CD14-positive monocyte (primary cell): ENCODE measurements at regions not wholly inside any gene's neighbourhood (a gene's known extent, or its start where the extent isn't known, plus 50 kb on each side); places are given as distances from the start of the nearest gene placed in this dataset.
"Not testable (repeated sequence)": the region's sequence is repeated elsewhere in the genome, so short reads cannot be mapped to it uniquely, and the experiment has no call there.

Source experiments
- DNase-seq, 3 donors: peaks; one replicate each; pipeline ENCODE4 v3.0.0-alpha.2; 2011 to 2022
- H2AFZ ChIP-seq: 2 replicates; pipeline ENCODE4 v1.6.0; 2012; ENCODE audit warnings: mild to moderate bottlenecking, low read depth, low read length, inconsistent platforms; ENCODE audit not compliant: insufficient read depth, poor library complexity, severe bottlenecking
- H3K27ac ChIP-seq, 2 donors: 1 replicate in 1 of 2; 2 replicates in 1 of 2; pipeline ENCODE4 v1.5.1; 2012 to 2013; ENCODE audit warnings: low read length in 2 of 2, control low read depth in 1 of 2, inconsistent platforms in 1 of 2, low read depth in 1 of 2, mild to moderate bottlenecking in 1 of 2
- H3K27me3 ChIP-seq, 2 donors: one replicate each; pipeline versions ENCODE4 v1.6.0 to v1.6.1; 2011 to 2013; ENCODE audit warnings: low read length in 2 of 2; ENCODE audit not compliant: control insufficient read depth in 2 of 2, insufficient read depth in 2 of 2
- H3K36me3 ChIP-seq, 2 donors: replicated peaks in 1 of 2; 1 replicate in 1 of 2; 2 replicates in 1 of 2; pipeline versions ENCODE4 v1.5.1 to v1.6.1; 2012 to 2013; ENCODE audit warnings: low read length in 2 of 2, control low read depth in 1 of 2, inconsistent platforms in 1 of 2, mild to moderate bottlenecking in 1 of 2; ENCODE audit not compliant: insufficient read depth in 2 of 2, control insufficient read depth in 1 of 2
- H3K4me1 ChIP-seq, 2 donors: 1 replicate in 1 of 2; 2 replicates in 1 of 2; pipeline versions ENCODE4 v1.5.1 to v1.6.1; 2012 to 2013; ENCODE audit warnings: low read length in 2 of 2, control low read depth in 1 of 2, inconsistent platforms in 1 of 2, mild to moderate bottlenecking in 1 of 2, moderate library complexity in 1 of 2; ENCODE audit not compliant: insufficient read depth in 2 of 2, control insufficient read depth in 1 of 2
- H3K4me2 ChIP-seq: replicated peaks from 2 replicates; pipeline ENCODE3; 2012; ENCODE audit warnings: low read length, moderate library complexity, mild to moderate bottlenecking; ENCODE audit not compliant: poor library complexity, severe bottlenecking; ENCODE audit errors: extremely low read depth
- H3K4me3 ChIP-seq, 3 experiments: fragments of 200-600 bp in 1 of 3; sonication (generic) in 1 of 3; replicated peaks in 1 of 3; 1 replicate in 2 of 3; 2 replicates in 1 of 3; pipeline ENCODE4 v1.5.1; 2011 to 2013; ENCODE audit warnings: low read length in 3 of 3, mild to moderate bottlenecking in 3 of 3, control low read depth in 2 of 3, low read depth in 2 of 3, inconsistent platforms in 1 of 3, moderate library complexity in 1 of 3
- H3K79me2 ChIP-seq: 2 replicates; pipeline ENCODE4 v1.6.0; 2012; ENCODE audit warnings: mild to moderate bottlenecking, control low read depth, inconsistent platforms, low read length, moderate library complexity; ENCODE audit not compliant: insufficient read depth
- H3K9ac ChIP-seq: 2 replicates; pipeline ENCODE4 v1.6.0; 2017; ENCODE audit warnings: low read length, mild to moderate bottlenecking; ENCODE audit not compliant: insufficient read depth, poor library complexity, severe bottlenecking
- H3K9me3 ChIP-seq, 2 donors: replicated peaks in 1 of 2; 1 replicate in 1 of 2; 2 replicates in 1 of 2; pipeline versions ENCODE4 v1.5.1 to v1.6.1; 2012 to 2013; ENCODE audit warnings: low read length in 2 of 2, control low read depth in 1 of 2; ENCODE audit not compliant: control insufficient read depth in 1 of 2, insufficient read depth in 1 of 2
- H4K20me1 ChIP-seq: 2 replicates; pipeline ENCODE4 v1.6.0; 2012; ENCODE audit warnings: mild to moderate bottlenecking, low read length, control low read depth, moderate library complexity; ENCODE audit not compliant: insufficient read depth
- H3K27ac Mint-ChIP-seq, 7 donors: one replicate each; pipeline ENCODE4 v1.8.0; 2020; ENCODE audit warnings: mild to moderate bottlenecking in 7 of 7, mixed read lengths in 7 of 7, moderate library complexity in 6 of 7, inconsistent platforms in 2 of 7
- H3K27me3 Mint-ChIP-seq, 3 donors: one replicate each; pipeline ENCODE4 v1.8.0; 2021 to 2022; ENCODE audit warnings: low read depth in 3 of 3, mild to moderate bottlenecking in 3 of 3, mixed read lengths in 3 of 3, moderate library complexity in 3 of 3, inconsistent platforms in 1 of 3
- H3K36me3 Mint-ChIP-seq, 2 donors: one replicate each; pipeline ENCODE4 v1.8.0; 2020; ENCODE audit warnings: mixed read lengths in 2 of 2, inconsistent platforms in 1 of 2, mild to moderate bottlenecking in 1 of 2
- H3K4me1 Mint-ChIP-seq: one replicate; pipeline ENCODE4 v1.8.0; 2020; ENCODE audit warnings: mild to moderate bottlenecking, mixed read lengths
- H3K4me3 Mint-ChIP-seq, 2 donors: one replicate each; pipeline ENCODE4 v1.8.0; 2020; ENCODE audit warnings: mild to moderate bottlenecking in 2 of 2, mixed read lengths in 2 of 2, moderate library complexity in 1 of 2
- H3K9me3 Mint-ChIP-seq, 7 donors: one replicate each; pipeline ENCODE4 v1.8.0; 2020 to 2022; ENCODE audit warnings: mixed read lengths in 7 of 7, mild to moderate bottlenecking in 6 of 7, moderate library complexity in 6 of 7, inconsistent platforms in 2 of 7
- WGBS: methylation state at CpG from one replicate; pipeline ENCODE4 v1.1.5; 2013; ENCODE audit warnings: missing lambda C conversion rate; ENCODE audit not compliant: insufficient coverage; 5-methylcytosine and 5-hydroxymethylcytosine counted together
- intact Hi-C, 2 donors: fragments of 100-400 bp; cut with micrococcal nuclease; formaldehyde crosslinking; loops; one replicate each; pipeline versions ENCODE4 v1.15.0 to v1.15.1; 2023
- TF ChIP-seq, protein P1 (sequence below): fragments of 200-600 bp; IDR thresholded peaks from one replicate; pipeline ENCODE4 v1.8.0; 2022; ENCODE audit warnings: antibody characterized with exemption, mild to moderate bottlenecking

DNA sequence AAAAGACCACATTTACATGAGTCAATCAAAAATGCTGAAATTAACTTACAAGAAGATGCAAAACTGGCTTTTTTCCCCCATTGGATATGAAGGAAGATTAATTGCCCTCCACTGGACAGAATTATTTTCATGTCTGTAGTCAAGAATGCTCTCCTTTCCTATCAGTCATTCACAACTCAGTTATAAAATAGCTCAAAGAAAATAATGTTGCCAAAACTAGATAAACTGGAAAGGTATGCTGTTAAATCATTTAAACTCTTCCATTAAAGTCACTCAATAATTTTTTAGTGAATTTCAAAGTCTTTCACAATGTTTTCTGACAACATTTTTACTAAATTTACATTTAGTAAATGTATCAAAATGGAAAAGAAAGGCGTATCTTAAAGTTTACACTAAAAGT, 384.5 kb downstream of the HGF start:
- Histone ChIP-seq H3K9ac (no peak overlapping the region), H3K36me3 (no peaks in the 10 kb centered on the region), H3K79me2 (no peaks in the 10 kb centered on the region), H3K9me3 (no peaks in the 10 kb centered on the region), H3K4me3 (no peak overlapping the region), H2AFZ (no peak overlapping the region), H3K27ac (no peak overlapping the region), H3K4me1 (no peaks in the 10 kb centered on the region), H4K20me1 (no peaks in the 10 kb centered on the region), H3K4me2 (no peak overlapping the region), H3K27me3 (no peaks in the 10 kb centered on the region)
- no peak overlapping the region for H3K27ac Mint-ChIP-seq
- TF ChIP-seq, protein P1, sequence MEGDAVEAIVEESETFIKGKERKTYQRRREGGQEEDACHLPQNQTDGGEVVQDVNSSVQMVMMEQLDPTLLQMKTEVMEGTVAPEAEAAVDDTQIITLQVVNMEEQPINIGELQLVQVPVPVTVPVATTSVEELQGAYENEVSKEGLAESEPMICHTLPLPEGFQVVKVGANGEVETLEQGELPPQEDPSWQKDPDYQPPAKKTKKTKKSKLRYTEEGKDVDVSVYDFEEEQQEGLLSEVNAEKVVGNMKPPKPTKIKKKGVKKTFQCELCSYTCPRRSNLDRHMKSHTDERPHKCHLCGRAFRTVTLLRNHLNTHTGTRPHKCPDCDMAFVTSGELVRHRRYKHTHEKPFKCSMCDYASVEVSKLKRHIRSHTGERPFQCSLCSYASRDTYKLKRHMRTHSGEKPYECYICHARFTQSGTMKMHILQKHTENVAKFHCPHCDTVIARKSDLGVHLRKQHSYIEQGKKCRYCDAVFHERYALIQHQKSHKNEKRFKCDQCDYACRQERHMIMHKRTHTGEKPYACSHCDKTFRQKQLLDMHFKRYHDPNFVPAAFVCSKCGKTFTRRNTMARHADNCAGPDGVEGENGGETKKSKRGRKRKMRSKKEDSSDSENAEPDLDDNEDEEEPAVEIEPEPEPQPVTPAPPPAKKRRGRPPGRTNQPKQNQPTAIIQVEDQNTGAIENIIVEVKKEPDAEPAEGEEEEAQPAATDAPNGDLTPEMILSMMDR = no peak
- H3K36me3 Mint-ChIP-seq = no peaks in the 10 kb centered on the region
- WGBS = no CpG with 5 or more reads among the region's 1 CpG
- no peak overlapping the region for H3K4me3 Mint-ChIP-seq
- H3K27me3 Mint-ChIP-seq = peaks cover 0 to 2% (median 0%) of the 10 kb centered on the region in 3 donors
- DNase-seq = no peak
- H3K4me1 Mint-ChIP-seq = no peaks in the 10 kb centered on the region
- peaks cover 0 to 3% (median 0%) of the 10 kb centered on the region in 7 donors for H3K9me3 Mint-ChIP-seq
- intact Hi-C loops = no loop called here

DNA sequence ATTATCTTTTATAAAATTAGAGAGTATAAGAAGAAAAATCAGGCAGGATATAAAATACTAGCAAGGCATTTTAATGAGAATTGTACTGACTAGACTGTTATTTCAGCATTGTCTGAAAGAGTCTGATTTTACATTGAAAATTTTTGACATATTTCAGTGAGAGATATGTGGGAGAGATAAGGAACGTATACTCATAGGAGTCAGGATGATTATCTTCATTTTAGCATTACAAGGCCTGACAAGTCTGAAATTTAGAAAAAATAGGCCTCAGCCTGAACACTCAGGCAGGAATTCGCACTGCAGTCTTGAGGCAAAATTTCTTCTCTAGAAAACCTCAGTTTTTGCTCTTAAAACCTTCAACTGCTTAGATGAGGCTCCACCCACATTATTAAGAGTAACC, 386.0 kb downstream of the HGF start:
- intact Hi-C loops = no loop called here
- Histone ChIP-seq H3K27ac (no peak overlapping the region), H3K4me1 (no peaks in the 10 kb centered on the region), H2AFZ (no peak overlapping the region), H3K79me2 (no peaks in the 10 kb centered on the region), H3K9me3 (no peaks in the 10 kb centered on the region), H3K9ac (no peak overlapping the region), H3K36me3 (no peaks in the 10 kb centered on the region), H3K27me3 (no peaks in the 10 kb centered on the region), H3K4me3 (no peak overlapping the region), H3K4me2 (no peak overlapping the region), H4K20me1 (no peaks in the 10 kb centered on the region)
- TF ChIP-seq, protein P1 = no peak
- Mint-ChIP-seq H3K9me3 (peaks cover 0 to 3% (median 0%) of the 10 kb centered on the region in 7 donors), H3K27me3 (peaks cover 0 to 2% (median 0%) of the 10 kb centered on the region in 3 donors), H3K36me3 (no peaks in the 10 kb centered on the region), H3K4me3 (no peak overlapping the region), H3K27ac (no peak overlapping the region), H3K4me1 (no peaks in the 10 kb centered on the region)
- WGBS = 100% methylated on average over 1 of the region's 2 CpGs
- no peak for DNase-seq

DNA sequence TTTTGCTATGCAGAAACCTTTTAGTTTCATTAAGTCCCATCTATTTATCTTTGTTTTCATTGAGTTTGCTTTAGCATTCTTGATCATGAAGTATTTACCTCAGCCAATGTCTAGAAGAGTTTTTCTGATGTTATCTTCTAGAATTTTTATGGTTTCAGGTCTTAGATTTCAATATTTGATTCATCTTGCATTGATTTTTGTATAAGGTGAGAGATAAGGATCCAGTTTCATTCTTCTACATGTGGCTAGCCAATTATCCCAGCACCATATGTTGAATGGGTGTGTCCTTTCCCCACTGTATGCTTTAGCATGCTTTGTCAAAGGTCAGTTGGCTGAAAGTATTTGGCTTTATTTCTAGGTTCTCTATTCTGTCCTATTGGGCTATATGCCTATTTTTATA, 395.2 kb downstream of the HGF start:
- H2AFZ ChIP-seq, H3K4me2 ChIP-seq, H3K36me3 ChIP-seq, DNase-seq, H3K9me3 Mint-ChIP-seq, H3K4me1 Mint-ChIP-seq, H3K27ac ChIP-seq, H3K27ac Mint-ChIP-seq, H3K4me3 Mint-ChIP-seq, H3K9ac ChIP-seq, H3K4me1 ChIP-seq, H3K36me3 Mint-ChIP-seq, H3K27me3 Mint-ChIP-seq, intact Hi-C loops, H4K20me1 ChIP-seq, H3K4me3 ChIP-seq, H3K9me3 ChIP-seq, H3K79me2 ChIP-seq, H3K27me3 ChIP-seq: not testable (repeated sequence)
